ENCODE measurements at regions not wholly inside any gene's neighbourhood (a gene's known extent, or its start where the extent isn't known, plus 50 kb on each side); places are given as distances from the start of the nearest gene placed in this dataset.

DNA sequence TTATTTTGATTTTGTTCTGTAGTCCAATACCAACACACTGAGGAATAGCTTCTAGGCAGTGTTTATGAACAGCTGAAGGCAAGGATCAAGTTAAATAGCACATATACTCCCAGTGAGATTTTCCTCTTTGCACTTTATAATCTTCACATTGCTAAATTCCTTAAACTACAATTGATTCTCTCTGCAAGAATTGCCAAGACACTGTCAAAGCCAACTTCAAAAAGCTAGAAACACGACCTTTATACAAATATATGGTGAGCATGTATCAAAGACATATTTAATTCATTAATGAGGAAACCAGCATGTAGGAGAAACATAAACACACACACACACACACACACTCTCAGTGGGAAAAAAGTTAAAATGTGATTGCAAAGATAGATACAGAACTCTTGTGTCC lies 86.4 kb upstream of the FAM9C start:
- TF ChIP-seq ELF4 (IDR thresholded peaks at IDR 0.05) (no peak), SUZ12 (IDR thresholded peaks at IDR 0.05) (no peak), TARDBP (IDR thresholded peaks at IDR 0.05) (no peak), FOXM1 (IDR thresholded peaks at IDR 0.05; ENCODE audit: borderline replicate concordance) (no peak), SP1 (IDR thresholded peaks at IDR 0.05) (no peak), ARNT (IDR thresholded peaks at IDR 0.05) (no peak), HDGF (IDR thresholded peaks at IDR 0.05; ENCODE audit: borderline replicate concordance) (no peak), NFRKB (IDR thresholded peaks at IDR 0.05) (no peak), FOXA1 (IDR thresholded peaks at IDR 0.05) (no peak), ZNF384 (IDR thresholded peaks at IDR 0.05) (no peak), CTBP1 (IDR thresholded peaks at IDR 0.05; ENCODE audit: borderline replicate concordance) (no peak)
